Duodenal mucosa (tissue), 2 donors: ENCODE measurements at regions not wholly inside any gene's neighbourhood (a gene's known extent, or its start where the extent isn't known, plus 50 kb on each side); places are given as distances from the start of the nearest gene placed in this dataset.

ENCODE experiments used
- H3K27ac ChIP-seq: one replicate; pipeline ENCODE4 v1.7.0; 2013; ENCODE audit warnings: low read depth, low read length
- H3K27me3 ChIP-seq, 2 donors: one replicate each; pipeline ENCODE4 v1.7.0; 2013; ENCODE audit warnings: low read length in 2 of 2, control low read depth in 1 of 2; ENCODE audit not compliant: insufficient read depth in 2 of 2, control insufficient read depth in 1 of 2
- H3K36me3 ChIP-seq, 2 donors: one replicate each; pipeline ENCODE4 v1.7.0; 2013; ENCODE audit warnings: low read length in 2 of 2, control low read depth in 1 of 2; ENCODE audit not compliant: insufficient read depth in 2 of 2, control insufficient read depth in 1 of 2
- H3K4me1 ChIP-seq, 2 donors: one replicate each; pipeline ENCODE4 v1.7.0; 2013; ENCODE audit warnings: low read length in 2 of 2, control low read depth in 1 of 2; ENCODE audit not compliant: insufficient read depth in 2 of 2, control insufficient read depth in 1 of 2
- H3K4me3 ChIP-seq, 2 donors: one replicate each; pipeline ENCODE4 v1.7.0; 2013; ENCODE audit warnings: low read length in 2 of 2, low read depth in 1 of 2
- H3K9ac ChIP-seq, 2 donors: one replicate each; pipeline ENCODE4 v1.7.0; 2013; ENCODE audit warnings: low read length in 2 of 2, low read depth in 1 of 2
- H3K9me3 ChIP-seq, 2 donors: one replicate each; pipeline ENCODE4 v1.7.0; 2013; ENCODE audit warnings: low read length in 2 of 2, control low read depth in 1 of 2; ENCODE audit not compliant: control insufficient read depth in 1 of 2

- Histone ChIP-seq H3K4me3 (no peak overlapping the region), H3K27me3 (no peaks in the 10 kb centered on the region), H3K9me3 (peaks cover 14 to 21% of the 10 kb centered on the region in 2 donors), H3K4me1 (no peaks in the 10 kb centered on the region), H3K9ac (no peak overlapping the region), H3K36me3 (no peaks in the 10 kb centered on the region), H3K27ac (no peak overlapping the region)
Measured at GRCh38 chr1:106120789-106121188, 935.7 kb upstream of the PRMT6 start.

GRCh38 chr1:106121728-106122127, 934.7 kb upstream of the PRMT6 start:
- Histone ChIP-seq H3K4me3 (no peak overlapping the region), H3K27me3 (no peaks in the 10 kb centered on the region), H3K4me1 (no peaks in the 10 kb centered on the region), H3K9me3 (peaks cover 14 to 21% of the 10 kb centered on the region in 2 donors), H3K36me3 (no peaks in the 10 kb centered on the region), H3K9ac (no peak overlapping the region), H3K27ac (no peak overlapping the region)

GRCh38 chr1:106134561-106134960, 921.9 kb upstream of the PRMT6 start:
- H3K4me1 ChIP-seq: no peaks in the 10 kb centered on the region
- H3K27me3 ChIP-seq: no peaks in the 10 kb centered on the region
- no peaks in the 10 kb centered on the region for H3K9me3 ChIP-seq
- H3K27ac ChIP-seq: no peak overlapping the region
- H3K36me3 ChIP-seq: no peaks in the 10 kb centered on the region
- no peak overlapping the region for H3K4me3 ChIP-seq
- H3K9ac ChIP-seq: no peak overlapping the region

GRCh38 chr1:106173101-106173500, 883.4 kb upstream of the PRMT6 start:
- Histone ChIP-seq H3K9me3 (peaks cover 0 to 3% of the 10 kb centered on the region in 2 donors), H3K9ac (no peak overlapping the region), H3K4me1 (no peaks in the 10 kb centered on the region), H3K27ac (no peak overlapping the region), H3K4me3 (no peak overlapping the region), H3K36me3 (no peaks in the 10 kb centered on the region), H3K27me3 (no peaks in the 10 kb centered on the region)

GRCh38 chr1:106178791-106179190, 877.7 kb upstream of the PRMT6 start:
- Histone ChIP-seq H3K36me3 (no peaks in the 10 kb centered on the region), H3K4me1 (no peaks in the 10 kb centered on the region), H3K9me3 (peaks cover 2 to 3% of the 10 kb centered on the region in 2 donors), H3K27ac (no peak overlapping the region), H3K4me3 (no peak overlapping the region), H3K9ac (no peak overlapping the region), H3K27me3 (no peaks in the 10 kb centered on the region)

- Histone ChIP-seq H3K9ac (no peak overlapping the region), H3K27ac (no peak overlapping the region), H3K4me1 (no peaks in the 10 kb centered on the region), H3K36me3 (no peaks in the 10 kb centered on the region), H3K27me3 (no peaks in the 10 kb centered on the region), H3K4me3 (no peak overlapping the region), H3K9me3 (peaks cover 0 to 7% of the 10 kb centered on the region in 2 donors)
Measured at GRCh38 chr1:106181866-106182265, 874.6 kb upstream of the PRMT6 start.

- Histone ChIP-seq H3K9me3 (peaks cover 5 to 7% of the 10 kb centered on the region in 2 donors), H3K27me3 (no peaks in the 10 kb centered on the region), H3K4me1 (no peaks in the 10 kb centered on the region)
Measured at GRCh38 chr1:106185089-106185488, 871.4 kb upstream of the PRMT6 start.

GRCh38 chr1:106189780-106190179, 866.7 kb upstream of the PRMT6 start:
- H3K9me3 ChIP-seq: peaks cover 24% of the 10 kb centered on the region in 2 donors
- H3K4me1 ChIP-seq: no peaks in the 10 kb centered on the region
- no peaks in the 10 kb centered on the region for H3K36me3 ChIP-seq
- no peak overlapping the region for H3K4me3 ChIP-seq
- no peak overlapping the region for H3K9ac ChIP-seq
- H3K27ac ChIP-seq: no peak overlapping the region
- H3K27me3 ChIP-seq: no peaks in the 10 kb centered on the region

More at GRCh38 chr1:106185089-106185488, 871.4 kb upstream of the PRMT6 start:
- Histone ChIP-seq H3K9ac (no peak overlapping the region), H3K36me3 (no peaks in the 10 kb centered on the region), H3K4me3 (no peak overlapping the region), H3K27ac (no peak overlapping the region)

GRCh38 chr1:106194206-106194605, 862.3 kb upstream of the PRMT6 start:
- H3K36me3 ChIP-seq: no peaks in the 10 kb centered on the region
- H3K9me3 ChIP-seq: peaks cover 22 to 24% of the 10 kb centered on the region in 2 donors
- no peaks in the 10 kb centered on the region for H3K27me3 ChIP-seq
- no peak overlapping the region for H3K4me3 ChIP-seq
- H3K27ac ChIP-seq: no peak overlapping the region
- H3K9ac ChIP-seq: no peak overlapping the region
- H3K4me1 ChIP-seq: no peaks in the 10 kb centered on the region

- no peaks in the 10 kb centered on the region for H3K27me3 ChIP-seq
- no peak overlapping the region for H3K27ac ChIP-seq
- no peak overlapping the region for H3K9ac ChIP-seq
- H3K9me3 ChIP-seq: peaks cover 0 to 6% of the 10 kb centered on the region in 2 donors
- no peaks in the 10 kb centered on the region for H3K36me3 ChIP-seq
- no peaks in the 10 kb centered on the region for H3K4me1 ChIP-seq
- no peak overlapping the region for H3K4me3 ChIP-seq
Measured at GRCh38 chr1:106200711-106201110, 855.8 kb upstream of the PRMT6 start.

- H3K27me3 ChIP-seq: no peaks in the 10 kb centered on the region
- H3K27ac ChIP-seq: no peak overlapping the region
- H3K9ac ChIP-seq: no peak overlapping the region
- no peaks in the 10 kb centered on the region for H3K4me1 ChIP-seq
- no peaks in the 10 kb centered on the region for H3K36me3 ChIP-seq
- H3K4me3 ChIP-seq: no peak overlapping the region
- H3K9me3 ChIP-seq: peaks cover 0 to 2% of the 10 kb centered on the region in 2 donors
Measured at GRCh38 chr1:106207185-106207584, 849.3 kb upstream of the PRMT6 start.
